GM12891 (cell line): ENCODE measurements at regions not wholly inside any gene's neighbourhood (a gene's known extent, or its start where the extent isn't known, plus 50 kb on each side); places are given as distances from the start of the nearest gene placed in this dataset.

Source experiments
- DNase-seq: peaks from one replicate; pipeline ENCODE4 v3.0.0; 2011; ENCODE audit warnings: low spot score; ENCODE audit not compliant: insufficient read length
- FAIRE-seq: peaks from 2 replicates; lab custom pipeline; 2011; peaks lifted over from hg19 to GRCh38; lab: Jason Lieb, UNC
- PAX5 ChIP-seq: IDR thresholded peaks from 2 replicates; pipeline ENCODE4 v1.6.1; 2011; ENCODE audit warnings: low read length, moderate library complexity, mild to moderate bottlenecking; ENCODE audit not compliant: insufficient read depth, severe bottlenecking
- POLR2A ChIP-seq: IDR thresholded peaks from 2 replicates; pipeline ENCODE4 v1.6.1; 2011; ENCODE audit warnings: low read depth, low read length, control low read depth
- POLR2AphosphoS5 ChIP-seq: IDR thresholded peaks from 2 replicates; pipeline ENCODE4 v1.6.1; 2011; ENCODE audit warnings: low read depth, low read length, control low read depth
- POU2F2 ChIP-seq: IDR thresholded peaks from 2 replicates; pipeline ENCODE4 v1.6.1; 2011; ENCODE audit warnings: low read depth, mild to moderate bottlenecking, control low read depth, low read length, moderate library complexity
- SPI1 ChIP-seq: IDR thresholded peaks from 2 replicates; pipeline ENCODE4 v1.6.1; 2011; ENCODE audit warnings: low read depth, low read length, control low read depth
- TAF1 ChIP-seq: IDR thresholded peaks from 2 replicates; pipeline ENCODE4 v1.6.1; 2011; ENCODE audit warnings: low read depth, low read length, control low read depth

GRCh38 chr10:125491381-125491780, 191.6 kb downstream of the TEX36 start:
- FAIRE-seq (no peak), DNase-seq (no peak)
- no peak for TF ChIP-seq TAF1

GRCh38 chr10:125489731-125490130, 193.2 kb downstream of the TEX36 start:
- DNase-seq (no peak), FAIRE-seq (no peak)
- TF ChIP-seq POU2F2 (no peak), POLR2A (no peak), TAF1 (no peak), PAX5 (no peak), SPI1 (no peak), POLR2AphosphoS5 (no peak)

GRCh38 chr10:125485665-125486064, 197.3 kb downstream of the TEX36 start:
- FAIRE-seq: no peak
- no peak for DNase-seq
- TF ChIP-seq POLR2A: no peak

- no peak for FAIRE-seq
- no peak for DNase-seq
- TF ChIP-seq PAX5 (no peak), TAF1 (no peak), SPI1 (no peak), POLR2A (no peak), POU2F2 (no peak), POLR2AphosphoS5 (no peak)
Observed at GRCh38 chr10:125484035-125484732, 198.8 kb downstream of the TEX36 start.

GRCh38 chr10:125482637-125483036, 200.3 kb downstream of the TEX36 start:
- FAIRE-seq: no peak
- DNase-seq: no peak
- TF ChIP-seq POU2F2 (no peak), SPI1 (no peak), POLR2AphosphoS5 (no peak), TAF1 (no peak), PAX5 (no peak)

- TF ChIP-seq TAF1: no peak
- TF ChIP-seq PAX5: no peak
- DNase-seq (no peak), FAIRE-seq (no peak)
Observed at GRCh38 chr10:125482108-125482507, 200.9 kb downstream of the TEX36 start.

- DNase-seq (no peak), FAIRE-seq (no peak)
- TF ChIP-seq POLR2AphosphoS5 (no peak), POU2F2 (no peak), SPI1 (no peak), POLR2A (no peak), PAX5 (no peak), TAF1 (no peak)
Observed at GRCh38 chr10:125479059-125479458, 203.9 kb downstream of the TEX36 start.

GRCh38 chr10:125475815-125476214, 207.1 kb downstream of the TEX36 start:
- no peak for FAIRE-seq

GRCh38 chr10:125473143-125473793, 209.7 kb downstream of the TEX36 start:
- TF ChIP-seq POU2F2 (no peak), POLR2A (no peak), POLR2AphosphoS5 (no peak), SPI1 (no peak), TAF1 (no peak), PAX5 (no peak)
- DNase-seq (no peak), FAIRE-seq (no peak)

More at GRCh38 chr10:125475815-125476214, 207.1 kb downstream of the TEX36 start:
- no peak for TF ChIP-seq POLR2A
- no peak for TF ChIP-seq POU2F2
- TF ChIP-seq POLR2AphosphoS5: no peak
- TF ChIP-seq TAF1: no peak
- TF ChIP-seq SPI1: no peak
- no peak for TF ChIP-seq PAX5
- no peak for DNase-seq

- TF ChIP-seq POU2F2 (no peak), PAX5 (no peak), TAF1 (no peak), SPI1 (no peak), POLR2A (no peak), POLR2AphosphoS5 (no peak)
- FAIRE-seq (no peak), DNase-seq (no peak)
Observed at GRCh38 chr10:125472010-125472607, 210.9 kb downstream of the TEX36 start.
